Right lobe of liver (tissue), 4 donors: ENCODE measurements at regions not wholly inside any gene's neighbourhood (a gene's known extent, or its start where the extent isn't known, plus 50 kb on each side); places are given as distances from the start of the nearest gene placed in this dataset.

Experiments used
- CTCF ChIP-seq, 4 donors: fragments of 200-600 bp in 3 of 4; fragments of 450-650 bp in 1 of 4; IDR thresholded peaks; one replicate each; pipeline versions ENCODE4 v1.5.1 to v1.8.0; 2016 to 2022; ENCODE audit warnings: antibody characterized with exemption in 4 of 4, mild to moderate bottlenecking in 2 of 4
- POLR2A ChIP-seq: fragments of 450-650 bp; IDR thresholded peaks from one replicate; pipeline ENCODE4 v1.6.1; 2017; ENCODE audit warnings: antibody characterized with exemption, mild to moderate bottlenecking
- donor health status: DM: no; HTN: no; CAD: no.
- donor health status: DM: no; HTN: no; CAD: no.
- donor health status: DM: no; HTN: yes; CAD: no.

GRCh38 chr11:116461789-116462188, 311.0 kb downstream of the BUD13 start:
- TF ChIP-seq CTCF (IDR thresholded peaks at IDR 0.05) (no peak), POLR2A (no peak)
